Neutrophil (primary cell): ENCODE measurements at regions not wholly inside any gene's neighbourhood (a gene's known extent, or its start where the extent isn't known, plus 50 kb on each side); places are given as distances from the start of the nearest gene placed in this dataset.

Source experiments
- H3K27ac ChIP-seq: fragments of 200-600 bp; sonication (generic); 2 replicates; pipeline ENCODE4 v1.5.1; 2016; ENCODE audit warnings: mild to moderate bottlenecking, moderate library complexity
- H3K27me3 ChIP-seq: fragments of 200-600 bp; sonication (generic); 2 replicates; pipeline ENCODE4 v1.6.0; 2016; ENCODE audit warnings: mild to moderate bottlenecking
- H3K36me3 ChIP-seq: fragments of 200-600 bp; sonication (generic); 2 replicates; pipeline ENCODE4 v1.5.1; 2017
- H3K4me1 ChIP-seq, 2 experiments: fragments of 200-600 bp in 1 of 2; sonication (generic) in 1 of 2; 1 replicate in 1 of 2; 2 replicates in 1 of 2; pipeline versions ENCODE4 v1.5.1 to v1.6.1; 2013 to 2016; ENCODE audit warnings: low read depth in 1 of 2, low read length in 1 of 2, mild to moderate bottlenecking in 1 of 2, moderate library complexity in 1 of 2; ENCODE audit not compliant: control insufficient read depth in 1 of 2, insufficient read depth in 1 of 2
- H3K4me3 ChIP-seq, 2 experiments: fragments of 200-600 bp in 1 of 2; sonication (generic) in 1 of 2; 1 replicate in 1 of 2; 2 replicates in 1 of 2; pipeline ENCODE4 v1.5.1; 2013 to 2016; ENCODE audit warnings: low read depth in 1 of 2, low read length in 1 of 2, mild to moderate bottlenecking in 1 of 2, moderate library complexity in 1 of 2
- H3K9me3 ChIP-seq: fragments of 200-600 bp; sonication (generic); 2 replicates; pipeline ENCODE4 v1.5.1; 2016
- TF ChIP-seq, protein P1 (sequence below): fragments of 200-600 bp; sonication (generic); IDR thresholded peaks from 2 replicates; pipeline ENCODE4 v1.5.1; 2016; ENCODE audit warnings: antibody characterized with exemption

DNA sequence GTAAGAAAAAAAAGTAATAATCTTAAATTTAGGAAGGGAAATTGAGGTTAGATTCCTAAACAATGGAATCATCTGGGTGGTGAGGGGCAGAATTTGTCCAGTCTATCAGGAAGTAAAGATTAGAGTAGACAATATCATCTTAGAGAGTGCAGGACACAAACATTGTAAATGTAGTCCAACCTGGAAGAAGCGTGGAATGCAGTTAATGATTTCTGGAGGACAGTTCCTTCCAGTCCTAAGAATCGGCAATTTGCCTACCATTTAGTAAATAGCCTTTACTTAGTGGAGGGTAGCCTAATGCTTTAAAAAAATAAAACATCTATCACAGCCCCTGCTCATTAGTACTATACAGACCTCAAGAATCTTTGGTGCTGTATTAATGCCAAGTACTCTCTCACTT, 147.5 kb upstream of the TTC29 start:
- TF ChIP-seq, protein P1, sequence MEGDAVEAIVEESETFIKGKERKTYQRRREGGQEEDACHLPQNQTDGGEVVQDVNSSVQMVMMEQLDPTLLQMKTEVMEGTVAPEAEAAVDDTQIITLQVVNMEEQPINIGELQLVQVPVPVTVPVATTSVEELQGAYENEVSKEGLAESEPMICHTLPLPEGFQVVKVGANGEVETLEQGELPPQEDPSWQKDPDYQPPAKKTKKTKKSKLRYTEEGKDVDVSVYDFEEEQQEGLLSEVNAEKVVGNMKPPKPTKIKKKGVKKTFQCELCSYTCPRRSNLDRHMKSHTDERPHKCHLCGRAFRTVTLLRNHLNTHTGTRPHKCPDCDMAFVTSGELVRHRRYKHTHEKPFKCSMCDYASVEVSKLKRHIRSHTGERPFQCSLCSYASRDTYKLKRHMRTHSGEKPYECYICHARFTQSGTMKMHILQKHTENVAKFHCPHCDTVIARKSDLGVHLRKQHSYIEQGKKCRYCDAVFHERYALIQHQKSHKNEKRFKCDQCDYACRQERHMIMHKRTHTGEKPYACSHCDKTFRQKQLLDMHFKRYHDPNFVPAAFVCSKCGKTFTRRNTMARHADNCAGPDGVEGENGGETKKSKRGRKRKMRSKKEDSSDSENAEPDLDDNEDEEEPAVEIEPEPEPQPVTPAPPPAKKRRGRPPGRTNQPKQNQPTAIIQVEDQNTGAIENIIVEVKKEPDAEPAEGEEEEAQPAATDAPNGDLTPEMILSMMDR: no peak

DNA sequence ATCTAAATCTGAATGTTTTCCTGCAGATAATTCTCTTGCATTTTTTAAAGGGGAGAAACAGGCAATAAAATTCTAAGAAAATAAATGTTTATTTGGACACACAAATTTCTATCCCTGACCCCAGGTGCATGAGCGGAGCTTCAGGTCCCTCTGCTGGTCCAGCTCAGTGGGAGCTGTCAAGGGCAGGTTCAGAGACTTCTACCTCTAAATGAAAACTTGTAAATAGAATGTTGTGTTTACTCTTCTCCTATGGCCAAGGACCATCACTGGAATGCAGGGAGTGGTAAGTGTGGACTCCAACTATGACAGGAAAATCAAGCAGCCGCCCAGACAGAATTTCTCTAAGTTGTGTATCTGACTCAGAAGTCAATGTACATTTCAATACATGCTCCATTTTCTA, 148.6 kb upstream of the TTC29 start:
- Histone ChIP-seq H3K36me3 (no peaks in the 10 kb centered on the region), H3K9me3 (no peaks in the 10 kb centered on the region), H3K27me3 (peaks cover 20% of the 10 kb centered on the region), H3K4me3 (no peak overlapping the region), H3K4me1 (no peaks in the 10 kb centered on the region), H3K27ac (no peak overlapping the region)
- TF ChIP-seq, protein P1: no peak

More for the DNA sequence above, 147.5 kb upstream of the TTC29 start:
- H3K9me3 ChIP-seq: no peaks in the 10 kb centered on the region
- no peak overlapping the region for H3K4me3 ChIP-seq
- no peaks in the 10 kb centered on the region for H3K4me1 ChIP-seq
- H3K27ac ChIP-seq: no peak overlapping the region
- peaks cover 12% of the 10 kb centered on the region for H3K27me3 ChIP-seq
- no peaks in the 10 kb centered on the region for H3K36me3 ChIP-seq

DNA sequence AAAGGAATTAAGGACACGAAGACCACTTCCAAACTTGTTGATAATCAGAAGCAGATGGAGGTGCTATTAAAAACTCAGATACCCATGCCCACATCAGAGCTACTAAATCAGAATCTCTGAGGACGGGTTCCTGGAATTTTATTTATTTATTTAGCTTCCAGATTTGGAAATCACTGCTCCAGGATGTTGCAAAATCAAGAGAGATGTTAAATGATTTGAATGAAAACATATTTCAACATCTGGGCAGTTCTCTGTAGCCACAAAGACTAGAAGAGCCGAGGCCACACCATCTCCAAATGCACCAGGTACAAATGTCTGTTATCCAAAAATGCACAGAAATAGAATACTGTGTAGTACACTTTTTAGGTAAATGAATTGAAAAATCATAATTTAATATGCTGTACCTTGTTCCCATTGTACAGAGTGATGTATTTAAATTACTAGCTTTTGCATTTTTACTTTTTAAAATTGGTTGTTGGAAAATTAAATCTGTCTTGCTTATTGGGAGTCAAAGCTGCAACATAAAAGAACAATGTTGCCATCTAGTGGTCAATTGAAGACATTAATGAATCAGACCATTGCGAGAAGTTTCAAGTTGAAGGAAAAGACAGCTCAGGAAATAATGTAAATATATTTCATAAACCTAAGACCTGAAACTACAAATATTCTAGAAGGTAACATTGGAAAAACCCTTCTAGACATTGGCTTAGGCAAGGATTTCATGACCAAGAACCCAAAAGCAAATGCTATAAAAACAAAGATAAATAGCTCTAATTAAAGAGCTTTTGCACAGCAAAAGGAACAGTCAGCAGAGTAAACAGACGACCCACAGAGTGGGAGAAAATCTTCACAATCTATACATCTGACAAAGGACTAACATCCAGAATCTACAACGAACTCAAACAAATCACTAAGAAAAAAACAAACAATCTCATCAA, 151.3 kb upstream of the TTC29 start:
- TF ChIP-seq, protein P1: no peak
- no peak overlapping the region for H3K27ac ChIP-seq
- H3K4me1 ChIP-seq: no peaks in the 10 kb centered on the region
- no peaks in the 10 kb centered on the region for H3K9me3 ChIP-seq
- peaks cover 11% of the 10 kb centered on the region for H3K27me3 ChIP-seq
- no peaks in the 10 kb centered on the region for H3K36me3 ChIP-seq
- no peak overlapping the region for H3K4me3 ChIP-seq

DNA sequence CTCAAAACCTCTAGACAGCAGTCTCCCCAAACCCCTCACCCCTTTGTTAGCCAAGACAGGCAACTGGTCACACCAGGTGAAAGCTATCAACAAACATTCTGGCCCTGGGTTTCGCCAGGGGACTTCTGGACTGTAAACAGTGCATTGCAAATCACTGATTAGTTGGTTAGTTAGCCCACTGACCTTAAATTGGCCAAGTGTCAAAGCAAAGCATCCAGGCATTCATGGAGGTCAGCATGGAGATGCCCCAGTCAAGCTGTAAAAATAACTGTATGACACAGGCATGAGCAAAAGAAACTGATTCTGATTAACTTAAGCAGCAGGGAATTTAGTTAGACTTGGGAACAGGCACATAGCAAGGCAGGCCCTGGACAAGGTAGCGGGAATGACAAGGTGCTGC, 156.0 kb upstream of the TTC29 start:
- Histone ChIP-seq H3K9me3 (no peaks in the 10 kb centered on the region), H3K27ac (no peak overlapping the region), H3K4me1 (no peaks in the 10 kb centered on the region), H3K4me3 (no peak overlapping the region), H3K36me3 (no peaks in the 10 kb centered on the region), H3K27me3 (peaks cover 11% of the 10 kb centered on the region)
- TF ChIP-seq, protein P1: no peak

DNA sequence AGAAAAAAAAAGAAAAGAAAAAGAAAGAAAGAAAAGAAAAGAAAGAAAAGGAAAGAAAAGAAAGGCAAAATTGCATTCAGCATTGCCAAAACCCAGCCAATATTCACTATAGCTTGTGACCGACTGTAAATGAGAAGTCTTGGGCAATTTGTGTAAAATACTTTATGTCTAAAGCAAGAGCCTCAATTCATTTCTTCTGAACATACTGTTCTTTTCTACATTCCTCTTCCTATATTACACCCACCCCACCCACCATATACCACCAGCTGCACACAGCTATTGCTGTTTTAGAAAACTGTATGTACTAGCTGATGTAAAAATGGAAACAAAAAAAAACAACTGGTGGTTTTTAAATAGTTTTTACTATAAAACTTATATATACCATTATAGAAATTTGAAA, 156.9 kb upstream of the TTC29 start:
- H3K27ac ChIP-seq: no peak overlapping the region
- TF ChIP-seq, protein P1: no peak
- no peak overlapping the region for H3K4me3 ChIP-seq
- no peaks in the 10 kb centered on the region for H3K4me1 ChIP-seq
- peaks cover 11% of the 10 kb centered on the region for H3K27me3 ChIP-seq
- no peaks in the 10 kb centered on the region for H3K36me3 ChIP-seq
- H3K9me3 ChIP-seq: no peaks in the 10 kb centered on the region
